Kidney tubule cell (primary cell): ENCODE measurements at regions not wholly inside any gene's neighbourhood (a gene's known extent, or its start where the extent isn't known, plus 50 kb on each side); places are given as distances from the start of the nearest gene placed in this dataset.
A peak's percentile ranks its signal among the peaks of the same experiment; 100 is the strongest.

ENCODE experiments used
- DNase-seq: peaks from one replicate; pipeline ENCODE4 v3.0.0-alpha.2; 2018; ENCODE audit warnings: low spot score

DNA sequence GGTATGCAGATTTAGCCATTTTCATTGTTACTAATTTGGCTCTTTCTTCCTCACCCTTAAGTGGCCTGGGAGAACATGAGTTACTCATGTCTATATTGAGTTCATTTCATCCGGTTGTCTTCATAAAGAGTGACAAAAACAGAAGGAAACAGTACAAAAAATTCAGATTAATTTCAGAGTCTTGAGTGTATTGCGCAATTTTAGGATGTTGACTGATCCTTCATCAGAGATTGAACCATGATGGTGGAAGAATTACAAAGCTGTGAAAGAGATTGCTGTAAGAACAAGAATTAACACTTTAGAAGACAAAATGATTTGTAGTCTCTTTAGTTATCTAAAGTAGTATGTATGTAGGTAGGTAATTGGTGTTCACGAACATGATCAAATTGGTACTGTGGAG, 194.0 kb upstream of the PPP1R3A start:
- no peak for DNase-seq

- no peak for DNase-seq
Observed at GRCh38 chr7:114110666-114111065, 191.9 kb upstream of the PPP1R3A start.

GRCh38 chr7:114109721-114110120, 190.9 kb upstream of the PPP1R3A start:
- DNase-seq: no peak

- DNase-seq: no peak
Observed at GRCh38 chr7:114109304-114109703, 190.5 kb upstream of the PPP1R3A start.

GRCh38 chr7:114108510-114108909, 189.7 kb upstream of the PPP1R3A start:
- DNase-seq: no peak

GRCh38 chr7:114107522-114107921, 188.7 kb upstream of the PPP1R3A start:
- DNase-seq: no peak

DNA sequence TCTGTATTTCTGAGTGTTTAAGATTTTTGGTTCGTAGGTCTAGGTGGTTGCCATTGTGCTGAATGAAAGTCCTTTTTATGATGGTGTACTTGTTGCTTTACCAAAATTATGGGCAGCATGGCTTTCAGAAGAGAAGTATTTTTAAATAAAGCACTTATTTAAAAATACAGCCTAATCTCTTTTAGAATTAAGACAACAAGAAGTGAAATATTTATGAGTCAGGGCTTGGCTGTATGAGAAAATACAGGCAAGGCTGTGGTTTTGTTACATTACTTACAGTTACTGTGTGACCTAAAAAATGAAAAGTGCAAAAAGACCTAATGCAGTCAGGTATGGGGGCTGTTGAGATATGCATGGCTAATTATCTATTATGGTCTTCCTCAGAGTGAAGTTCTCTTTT, 185.2 kb upstream of the PPP1R3A start:
- peak; percentile 19 for DNase-seq

GRCh38 chr7:114102996-114103395, 184.2 kb upstream of the PPP1R3A start:
- DNase-seq: no peak

GRCh38 chr7:114102131-114102530, 183.3 kb upstream of the PPP1R3A start:
- no peak for DNase-seq

DNA sequence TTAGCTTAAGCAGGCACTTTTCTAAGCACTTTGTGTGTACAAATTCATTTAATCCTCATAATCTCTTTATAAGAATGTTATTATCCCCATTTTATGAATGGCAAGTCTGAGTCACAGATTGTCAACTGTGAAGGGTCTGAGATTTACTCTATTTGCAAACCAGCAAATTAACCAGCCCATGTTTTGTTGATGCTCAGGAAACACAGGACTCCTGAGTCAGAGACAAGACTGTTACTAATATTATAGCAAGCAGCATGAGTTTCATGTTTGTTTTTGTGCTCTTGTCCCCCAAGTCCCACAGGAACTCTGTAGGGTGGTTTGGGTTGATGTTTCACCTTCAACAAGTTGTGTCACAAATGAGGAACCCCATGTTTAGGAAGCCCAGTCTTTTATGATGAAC, 182.0 kb upstream of the PPP1R3A start:
- DNase-seq: peak; percentile 26

- no peak for DNase-seq
Observed at GRCh38 chr7:114099337-114099736, 180.5 kb upstream of the PPP1R3A start.

- no peak for DNase-seq
Observed at GRCh38 chr7:114095885-114096284, 177.1 kb upstream of the PPP1R3A start.

DNA sequence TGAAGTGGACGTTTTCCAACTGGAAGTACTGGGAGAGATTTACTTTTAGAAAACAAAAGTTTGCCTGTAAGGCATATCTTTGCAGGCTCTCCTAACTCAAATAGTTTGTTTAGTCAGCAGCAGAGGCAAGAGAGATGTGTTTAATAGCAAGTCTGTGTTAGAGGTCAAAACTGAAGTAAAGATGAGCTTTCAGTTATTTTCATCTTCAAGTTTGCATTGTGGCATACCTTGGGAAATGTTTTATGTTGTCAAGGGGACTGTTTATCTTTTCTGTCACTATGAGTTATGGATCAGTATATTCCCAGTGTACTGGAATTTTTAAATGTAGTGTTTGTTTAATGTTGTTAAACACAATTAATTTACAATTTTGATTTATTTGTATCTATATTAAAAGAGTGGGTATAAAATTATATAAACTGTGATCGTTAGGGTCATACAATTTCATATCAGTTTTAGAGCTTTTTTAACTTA, 169.7 kb upstream of the PPP1R3A start:
- DNase-seq: no peak

GRCh38 chr7:114087653-114088469, 169.1 kb upstream of the PPP1R3A start:
- peak; percentile 61 for DNase-seq

- peak; percentile 53 for DNase-seq
Observed at GRCh38 chr7:114086914-114087652, 168.3 kb upstream of the PPP1R3A start.

DNA sequence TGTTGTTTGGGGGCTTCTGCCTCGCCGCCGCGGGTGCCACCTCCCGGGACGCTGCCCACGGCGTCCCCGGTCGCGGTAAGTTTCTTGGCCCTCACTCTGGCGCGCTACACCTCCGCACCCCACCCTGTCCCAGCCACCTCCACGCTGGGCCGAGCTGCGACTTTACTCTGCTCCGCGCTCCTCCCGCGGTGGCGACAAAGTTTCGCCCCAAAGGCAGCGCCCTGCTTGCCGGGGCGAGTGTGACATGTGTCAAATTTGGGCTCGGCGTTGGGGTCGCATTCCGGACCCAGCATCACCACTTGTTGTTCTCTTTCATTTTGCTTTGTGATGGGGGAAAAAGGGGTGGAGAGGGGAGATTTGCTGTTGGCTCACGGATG, 167.7 kb upstream of the PPP1R3A start:
- DNase-seq: peak; percentile 19

DNA sequence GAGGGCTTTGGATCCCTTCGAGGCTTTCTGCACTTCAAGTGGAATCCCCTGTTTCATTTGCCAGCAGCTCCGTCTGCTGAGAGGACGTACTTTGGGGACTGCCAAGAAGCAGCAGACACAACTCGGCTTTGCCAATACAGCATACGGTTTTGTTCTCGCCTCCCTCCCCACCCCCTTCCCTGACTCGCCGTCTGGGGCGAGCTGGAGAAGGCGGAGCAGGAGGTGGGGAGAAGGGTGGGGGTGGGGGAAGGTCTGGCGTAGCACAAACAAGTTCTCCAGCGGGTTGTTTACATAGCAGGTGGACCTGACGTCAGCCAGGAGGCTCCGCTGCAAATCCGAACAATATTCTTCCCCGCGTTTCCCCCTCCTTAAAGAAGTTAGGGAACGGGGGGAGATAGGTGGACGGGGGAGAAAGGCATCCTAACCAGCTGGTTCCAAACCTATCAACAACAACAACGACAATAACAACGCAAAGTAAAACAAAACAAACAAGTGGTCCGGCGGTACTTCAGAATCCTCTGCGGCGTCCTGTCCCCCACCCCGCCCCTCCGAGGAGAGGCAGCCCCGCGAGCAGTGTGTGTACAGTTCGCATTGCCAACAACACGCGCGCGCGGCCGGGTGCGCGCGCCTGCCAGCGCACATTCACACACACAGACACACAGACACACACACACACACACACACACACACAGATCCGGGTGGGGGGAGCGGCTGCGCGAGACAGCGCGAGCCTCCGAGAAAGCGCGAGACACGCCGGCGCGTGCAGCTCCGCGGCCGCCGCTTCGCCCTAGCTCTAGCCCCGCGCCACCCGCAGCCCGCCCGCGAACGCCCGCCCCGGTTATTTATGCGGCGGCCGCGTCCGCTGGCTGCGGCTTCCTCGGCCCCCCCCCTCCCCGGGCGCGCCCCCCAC, 167.0 kb upstream of the PPP1R3A start:
- DNase-seq: peak; percentile 87

- DNase-seq: no peak
Observed at GRCh38 chr7:114085313-114085591, 166.4 kb upstream of the PPP1R3A start.

DNA sequence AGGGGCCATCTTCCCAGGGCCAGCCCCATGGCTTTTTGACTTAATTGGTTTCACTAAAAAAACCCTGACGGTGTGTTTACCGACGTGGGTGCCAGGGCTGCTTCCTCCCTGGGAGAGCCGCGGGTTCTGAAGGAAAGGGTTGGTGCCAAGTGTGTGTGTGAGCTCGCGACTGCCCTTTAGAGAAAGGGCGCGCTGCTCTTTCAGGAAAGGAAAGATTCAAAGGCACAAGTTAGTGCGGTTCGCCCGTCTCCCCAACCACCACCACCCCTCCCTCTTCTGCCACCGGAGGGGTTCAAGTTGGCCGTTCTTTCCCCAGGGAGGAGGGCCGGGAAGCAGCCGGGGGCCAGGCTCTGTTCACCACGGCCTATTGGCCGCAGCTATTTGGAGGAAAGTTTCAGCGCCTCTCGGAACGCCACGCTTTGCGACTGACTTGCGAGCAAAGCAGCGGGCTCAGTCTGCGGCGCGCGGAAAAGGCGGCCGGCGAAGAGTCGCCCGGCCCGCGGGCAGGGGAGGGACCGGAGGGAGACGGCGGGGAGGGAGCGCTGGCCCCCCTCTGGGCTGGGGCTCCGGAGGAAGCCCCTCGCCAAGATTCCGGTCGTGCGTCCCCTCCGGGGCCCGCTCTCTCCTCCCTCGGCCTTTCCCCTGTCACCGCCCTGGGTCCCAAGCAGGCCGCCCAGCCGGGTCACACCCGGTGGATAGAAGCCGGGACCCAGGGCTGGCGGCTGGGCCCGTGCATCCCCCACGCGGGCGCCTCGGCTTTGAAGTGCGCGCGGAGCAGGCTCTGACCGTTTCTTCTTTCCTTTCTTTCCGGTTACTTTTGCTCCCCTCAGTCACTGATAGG, 165.9 kb upstream of the PPP1R3A start:
- peak; percentile 58 for DNase-seq

GRCh38 chr7:114084002-114084471, 165.2 kb upstream of the PPP1R3A start:
- peak; percentile 6 for DNase-seq
